ENCODE measurements at regions not wholly inside any gene's neighbourhood (a gene's known extent, or its start where the extent isn't known, plus 50 kb on each side); places are given as distances from the start of the nearest gene placed in this dataset.

GRCh38 chr2:204495381-204495780, 49.9 kb upstream of the PARD3B start:
- DNase-seq = no peak

All from NCI-H2107 (cell line).